NCI-H1694 (cell line): ENCODE measurements at regions not wholly inside any gene's neighbourhood (a gene's known extent, or its start where the extent isn't known, plus 50 kb on each side); places are given as distances from the start of the nearest gene placed in this dataset.

Experiments used
- DNase-seq: peaks from one replicate; lab custom pipeline; 2025; lab: John Stamatoyannopoulos, UW

GRCh38 chr1:244157731-244158438 is 106.8 kb downstream of the ZBTB18 start:
- DNase-seq, result no peak

- DNase-seq, result no peak
Measured at GRCh38 chr1:244159646-244160045, 108.6 kb downstream of the ZBTB18 start.

- no peak for DNase-seq
Measured at GRCh38 chr1:244160455-244161235, 109.6 kb downstream of the ZBTB18 start.

GRCh38 chr1:244161236-244161510 is 110.1 kb downstream of the ZBTB18 start:
- no peak for DNase-seq

- no peak for DNase-seq
Measured at GRCh38 chr1:244162786-244163530, 111.9 kb downstream of the ZBTB18 start.

- DNase-seq, result no peak
Measured at GRCh38 chr1:244163861-244164510, 112.9 kb downstream of the ZBTB18 start.

- DNase-seq, result no peak
Measured at GRCh38 chr1:244164511-244164890, 113.4 kb downstream of the ZBTB18 start.

GRCh38 chr1:244165021-244165420 is 113.9 kb downstream of the ZBTB18 start:
- DNase-seq, result no peak

GRCh38 chr1:244165701-244166100 is 114.6 kb downstream of the ZBTB18 start:
- no peak for DNase-seq

- peak; percentile 85 for DNase-seq
Measured at GRCh38 chr1:244171241-244171985, 120.3 kb downstream of the ZBTB18 start.

- no peak for DNase-seq
Measured at GRCh38 chr1:244173240-244173639, 122.2 kb downstream of the ZBTB18 start.

- no peak for DNase-seq
Measured at GRCh38 chr1:244173769-244174168, 122.7 kb downstream of the ZBTB18 start.

- no peak for DNase-seq
Measured at GRCh38 chr1:244174922-244175521, 123.9 kb downstream of the ZBTB18 start.

- no peak for DNase-seq
Measured at GRCh38 chr1:244176201-244176600, 125.1 kb downstream of the ZBTB18 start.

- DNase-seq, result no peak
Measured at GRCh38 chr1:244180256-244180655, 129.2 kb downstream of the ZBTB18 start.

GRCh38 chr1:244181867-244182266 is 130.8 kb downstream of the ZBTB18 start:
- DNase-seq, result no peak

GRCh38 chr1:244183037-244183436 is 132.0 kb downstream of the ZBTB18 start:
- DNase-seq, result no peak

- no peak for DNase-seq
Measured at GRCh38 chr1:244186372-244186771, 135.3 kb downstream of the ZBTB18 start.

GRCh38 chr1:244187310-244187709 is 136.2 kb downstream of the ZBTB18 start:
- DNase-seq, result no peak

GRCh38 chr1:244191581-244191980 is 140.5 kb downstream of the ZBTB18 start:
- DNase-seq, result no peak

- no peak for DNase-seq
Measured at GRCh38 chr1:244192325-244192724, 141.2 kb downstream of the ZBTB18 start.
